ENCODE measurements at regions not wholly inside any gene's neighbourhood (a gene's known extent, or its start where the extent isn't known, plus 50 kb on each side); places are given as distances from the start of the nearest gene placed in this dataset.

DNA sequence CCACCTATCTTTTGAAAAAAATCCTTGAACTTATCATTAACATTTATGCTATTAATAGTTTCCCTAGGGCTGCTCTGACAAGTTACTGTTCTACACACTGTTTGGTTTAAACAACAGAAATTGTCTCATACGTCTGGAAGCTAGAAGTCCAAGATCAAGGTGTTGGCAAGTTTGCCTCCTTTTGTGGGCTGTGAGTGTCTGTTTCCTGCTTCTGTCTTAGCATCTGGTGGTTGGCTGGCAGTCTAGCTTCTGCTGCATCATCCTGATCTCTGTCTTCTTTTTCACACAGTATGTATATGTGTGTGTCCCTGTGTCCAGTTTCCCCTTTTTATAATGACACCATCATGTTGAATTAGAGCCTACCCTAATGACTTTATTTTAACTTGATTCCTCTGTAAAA, 154.8 kb downstream of the RPS12 start:
- Histone ChIP-seq H3K4me3 (no peak overlapping the region), H3K27me3 (no peaks in the 10 kb centered on the region), H3K9me3 (no peaks in the 10 kb centered on the region), H3K36me3 (no peaks in the 10 kb centered on the region), H3K27ac (no peak overlapping the region), H3K4me1 (no peaks in the 10 kb centered on the region)
- DNase-seq: no peak
- WGBS, 2 donors: 10 to 19% methylated on average over 1 of the region's 1 CpG
- intact Hi-C loops (cut with DNase I): no loop called here
- TF ChIP-seq EP300 (IDR thresholded peaks at IDR 0.05): no peak
- TF ChIP-seq POLR2AphosphoS5 (IDR thresholded peaks at IDR 0.05): no peak
- TF ChIP-seq POLR2A (IDR thresholded peaks at IDR 0.05): no peak
- TF ChIP-seq, protein P1, sequence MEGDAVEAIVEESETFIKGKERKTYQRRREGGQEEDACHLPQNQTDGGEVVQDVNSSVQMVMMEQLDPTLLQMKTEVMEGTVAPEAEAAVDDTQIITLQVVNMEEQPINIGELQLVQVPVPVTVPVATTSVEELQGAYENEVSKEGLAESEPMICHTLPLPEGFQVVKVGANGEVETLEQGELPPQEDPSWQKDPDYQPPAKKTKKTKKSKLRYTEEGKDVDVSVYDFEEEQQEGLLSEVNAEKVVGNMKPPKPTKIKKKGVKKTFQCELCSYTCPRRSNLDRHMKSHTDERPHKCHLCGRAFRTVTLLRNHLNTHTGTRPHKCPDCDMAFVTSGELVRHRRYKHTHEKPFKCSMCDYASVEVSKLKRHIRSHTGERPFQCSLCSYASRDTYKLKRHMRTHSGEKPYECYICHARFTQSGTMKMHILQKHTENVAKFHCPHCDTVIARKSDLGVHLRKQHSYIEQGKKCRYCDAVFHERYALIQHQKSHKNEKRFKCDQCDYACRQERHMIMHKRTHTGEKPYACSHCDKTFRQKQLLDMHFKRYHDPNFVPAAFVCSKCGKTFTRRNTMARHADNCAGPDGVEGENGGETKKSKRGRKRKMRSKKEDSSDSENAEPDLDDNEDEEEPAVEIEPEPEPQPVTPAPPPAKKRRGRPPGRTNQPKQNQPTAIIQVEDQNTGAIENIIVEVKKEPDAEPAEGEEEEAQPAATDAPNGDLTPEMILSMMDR (IDR thresholded peaks at IDR 0.05): no peak

DNA sequence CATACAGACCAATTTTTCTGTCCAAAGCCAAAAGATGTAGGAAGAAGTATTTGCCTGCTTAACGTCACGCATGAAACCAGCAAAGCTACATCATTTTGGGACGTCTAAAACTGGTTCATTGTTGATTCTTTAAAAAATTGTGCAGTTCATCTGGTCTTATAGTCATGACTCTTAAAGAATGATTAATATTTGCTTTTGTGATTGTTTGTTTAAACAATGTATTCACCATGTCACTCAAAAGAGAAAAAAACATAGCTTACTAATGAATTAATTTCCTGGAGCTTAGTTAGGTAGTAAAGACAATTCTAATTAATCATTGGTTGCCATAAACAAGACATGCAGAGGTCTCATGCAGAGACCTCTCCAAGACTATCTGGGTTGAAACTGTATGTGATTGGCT, 157.3 kb downstream of the RPS12 start:
- H3K4me1 ChIP-seq: no peaks in the 10 kb centered on the region
- WGBS, 2 donors: 74 to 78% methylated on average over 3 of the region's 3 CpGs
- no peak overlapping the region for H3K27ac ChIP-seq
- no peak for DNase-seq
- H3K9me3 ChIP-seq: no peaks in the 10 kb centered on the region
- intact Hi-C loops (cut with DNase I): no loop called here
- no peak overlapping the region for H3K4me3 ChIP-seq
- H3K27me3 ChIP-seq: no peaks in the 10 kb centered on the region
- H3K36me3 ChIP-seq: no peaks in the 10 kb centered on the region
- no peak for TF ChIP-seq POLR2AphosphoS5 (IDR thresholded peaks at IDR 0.05)
- no peak for TF ChIP-seq POLR2A (IDR thresholded peaks at IDR 0.05)
- TF ChIP-seq EP300 (IDR thresholded peaks at IDR 0.05): no peak
- TF ChIP-seq, protein P1 (IDR thresholded peaks at IDR 0.05): no peak

DNA sequence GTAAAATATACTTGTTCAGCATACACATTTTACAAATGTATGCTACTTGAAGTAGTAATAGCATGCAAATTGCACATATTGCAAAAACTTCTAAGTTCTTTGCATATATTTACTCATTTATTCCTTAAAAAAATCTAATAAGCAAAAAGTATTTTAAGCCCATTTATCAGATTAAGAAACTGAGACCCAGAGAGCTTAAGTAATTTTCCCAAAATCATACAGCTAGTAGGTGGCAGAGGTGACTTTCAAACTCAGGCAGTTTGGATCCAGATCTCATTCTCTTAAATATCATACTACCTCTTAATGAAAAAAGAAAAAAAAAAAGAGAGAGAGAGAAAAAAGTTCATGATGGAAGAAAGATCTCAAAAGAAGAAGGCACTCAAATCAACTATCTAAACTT, 157.9 kb downstream of the RPS12 start:
- intact Hi-C loops (cut with DNase I): no loop called here
- H3K27ac ChIP-seq: no peak overlapping the region
- H3K9me3 ChIP-seq: no peaks in the 10 kb centered on the region
- no peak overlapping the region for H3K4me3 ChIP-seq
- H3K27me3 ChIP-seq: no peaks in the 10 kb centered on the region
- no peak for DNase-seq
- H3K4me1 ChIP-seq: no peaks in the 10 kb centered on the region
- TF ChIP-seq POLR2A (IDR thresholded peaks at IDR 0.05) (no peak), POLR2AphosphoS5 (IDR thresholded peaks at IDR 0.05) (no peak), EP300 (IDR thresholded peaks at IDR 0.05) (no peak)
- TF ChIP-seq, protein P1 (IDR thresholded peaks at IDR 0.05): no peak
- no peaks in the 10 kb centered on the region for H3K36me3 ChIP-seq

DNA sequence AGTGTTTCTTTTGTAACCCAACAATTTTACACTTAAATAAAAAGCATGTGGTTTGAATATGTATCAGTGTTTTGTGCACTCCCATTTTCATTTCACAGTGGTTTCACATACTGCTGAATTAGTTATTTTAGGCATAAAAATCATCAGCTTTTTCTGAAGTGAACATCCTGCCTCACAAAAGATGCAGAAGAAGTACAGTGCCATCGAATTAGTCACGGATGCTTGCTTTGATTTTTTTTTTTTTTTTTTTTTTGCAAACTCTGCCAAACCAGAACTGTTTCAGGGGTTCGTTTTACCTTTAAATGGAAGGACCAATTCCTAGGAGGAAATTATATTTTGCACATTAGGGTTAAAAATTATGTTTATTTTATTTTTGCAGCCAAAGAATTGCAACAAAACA, 158.6 kb downstream of the RPS12 start:
- WGBS, 2 donors: 64 to 65% methylated on average over 3 of the region's 3 CpGs
- DNase-seq: no peak
- Histone ChIP-seq H3K27ac (no peak overlapping the region), H3K4me3 (no peak overlapping the region), H3K27me3 (no peaks in the 10 kb centered on the region), H3K9me3 (no peaks in the 10 kb centered on the region), H3K4me1 (no peaks in the 10 kb centered on the region), H3K36me3 (no peaks in the 10 kb centered on the region)
- intact Hi-C loops (cut with DNase I): no loop called here
- TF ChIP-seq, protein P1 (IDR thresholded peaks at IDR 0.05): no peak
- TF ChIP-seq POLR2A (IDR thresholded peaks at IDR 0.05): no peak
- TF ChIP-seq POLR2AphosphoS5 (IDR thresholded peaks at IDR 0.05): no peak
- no peak for TF ChIP-seq EP300 (IDR thresholded peaks at IDR 0.05)

DNA sequence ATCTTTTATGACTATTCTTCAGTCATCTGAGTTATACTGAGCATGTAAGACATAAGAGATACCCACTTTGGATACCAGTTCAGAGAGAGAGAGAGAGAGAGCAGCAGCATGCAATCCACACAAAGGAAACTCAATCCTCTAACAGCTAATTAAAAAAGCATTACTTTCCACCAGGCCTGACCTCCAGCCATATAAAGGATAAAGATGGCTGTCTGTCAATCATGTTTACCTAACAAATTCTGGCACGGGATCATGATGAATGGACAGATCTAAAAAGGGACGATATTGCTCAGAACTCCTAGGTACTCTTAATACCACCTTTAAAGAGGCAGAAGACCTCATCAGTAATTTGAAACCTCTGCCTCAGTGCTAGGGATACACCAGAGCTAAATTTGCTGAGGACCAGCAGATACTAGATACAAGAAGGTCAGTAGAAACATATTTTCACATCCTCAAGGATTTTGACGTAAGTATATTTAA, 159.2 kb downstream of the RPS12 start:
- Histone ChIP-seq H3K27ac (no peak overlapping the region), H3K4me3 (no peak overlapping the region), H3K9me3 (no peaks in the 10 kb centered on the region), H3K27me3 (no peaks in the 10 kb centered on the region), H3K36me3 (no peaks in the 10 kb centered on the region), H3K4me1 (no peaks in the 10 kb centered on the region)
- WGBS, 2 donors: 41 to 56% methylated on average over 3 of the region's 3 CpGs
- intact Hi-C loops (cut with DNase I): no loop called here
- DNase-seq: no peak
- TF ChIP-seq POLR2AphosphoS5 (IDR thresholded peaks at IDR 0.05) (no peak), EP300 (IDR thresholded peaks at IDR 0.05) (no peak), POLR2A (IDR thresholded peaks at IDR 0.05) (no peak)
- TF ChIP-seq, protein P1 (IDR thresholded peaks at IDR 0.05): no peak
